ENCODE measurements at regions not wholly inside any gene's neighbourhood (a gene's known extent, or its start where the extent isn't known, plus 50 kb on each side); places are given as distances from the start of the nearest gene placed in this dataset.
"Not testable (repeated sequence)": the region's sequence is repeated elsewhere in the genome, so short reads cannot be mapped to it uniquely, and the experiment has no call there.

DNA sequence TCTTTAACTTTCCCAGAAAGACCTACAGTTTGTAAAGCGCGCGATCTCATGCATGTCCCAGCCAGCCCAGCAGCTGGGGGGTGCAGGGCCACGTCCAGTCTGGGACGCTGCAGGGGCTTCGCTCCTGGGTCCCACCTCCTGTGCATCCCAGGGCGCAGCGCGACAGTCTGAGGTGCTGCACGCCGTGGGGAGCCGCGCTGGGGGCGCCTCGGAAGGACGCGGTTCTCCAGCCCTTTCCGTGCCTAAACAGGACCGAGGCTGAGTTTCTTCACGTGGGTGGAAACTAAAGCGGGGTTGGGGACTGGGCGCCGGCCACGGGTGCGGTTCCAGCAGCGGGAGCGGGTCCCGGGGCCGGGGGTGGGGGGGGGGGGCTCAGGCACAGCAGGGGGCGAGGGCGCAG lies 221.4 kb downstream of the TP53TG3F start:
- not testable (repeated sequence) for H3K9me3 Mint-ChIP-seq; H3K4me3 Mint-ChIP-seq; H3K4me1 Mint-ChIP-seq; ATAC-seq; H3K36me3 Mint-ChIP-seq; DNase-seq (ENCODE audit: low spot score in 2 of 2); H3K27ac Mint-ChIP-seq

DNA sequence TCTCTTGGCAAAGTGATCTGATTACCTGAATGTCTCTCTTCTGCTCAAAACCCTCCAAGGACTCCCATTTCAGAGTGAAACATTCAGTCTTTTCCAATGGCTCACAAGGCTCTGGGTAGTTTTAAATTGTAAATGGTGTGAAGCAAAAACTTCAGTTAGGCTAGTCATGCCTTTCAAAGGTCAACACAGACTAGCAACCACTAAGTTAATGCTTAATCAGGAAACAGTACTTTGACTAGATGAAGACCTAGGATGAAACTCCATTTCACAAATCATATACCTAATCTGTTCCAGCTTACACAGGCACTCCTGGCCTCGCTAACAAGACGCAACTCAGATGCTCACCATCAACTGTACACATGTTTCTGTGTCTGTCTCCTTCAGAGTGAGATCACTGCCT lies 240.9 kb downstream of the TP53TG3F start:
- not testable (repeated sequence) for DNase-seq (ENCODE audit: low spot score in 2 of 2); H3K9me3 Mint-ChIP-seq; H3K27ac Mint-ChIP-seq; ATAC-seq; H3K4me3 Mint-ChIP-seq; H3K4me1 Mint-ChIP-seq; H3K36me3 Mint-ChIP-seq

DNA sequence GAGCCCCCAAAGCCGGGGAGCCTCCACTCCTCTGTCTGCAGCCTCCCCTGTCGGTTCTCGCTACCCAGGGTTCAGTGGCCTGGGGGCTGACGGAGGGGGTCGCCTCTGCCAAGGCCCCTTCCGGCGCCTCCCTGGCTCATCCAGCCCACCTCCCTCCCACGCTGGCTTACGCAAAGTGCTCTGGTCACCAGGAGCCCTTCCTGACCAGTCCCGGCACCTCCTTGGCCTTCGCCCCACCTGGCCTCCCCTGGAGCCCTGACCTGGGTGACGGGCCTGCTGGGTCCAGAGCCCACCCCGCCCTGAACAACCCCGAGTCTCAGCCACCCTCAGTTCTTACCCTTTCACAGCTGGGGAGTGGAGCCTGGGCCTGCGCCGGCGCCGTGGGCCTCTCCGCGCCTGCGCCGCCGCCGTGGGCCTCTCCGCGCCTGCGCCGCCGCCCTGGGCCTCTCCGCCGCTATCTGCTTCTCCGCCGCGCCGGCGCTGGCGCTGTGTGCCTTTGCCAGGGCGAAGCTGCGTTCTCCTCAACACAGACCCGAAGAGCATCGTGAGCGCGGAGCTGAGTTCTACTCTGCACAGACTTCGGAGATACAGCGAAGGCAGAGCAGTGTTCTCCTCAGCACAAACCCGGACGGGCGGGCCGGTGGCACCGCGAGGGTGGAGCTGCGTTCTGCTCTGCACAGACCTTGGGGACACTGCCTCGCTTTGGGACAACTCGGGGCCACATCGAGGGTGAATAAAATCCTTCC lies 247.6 kb downstream of the TP53TG3F start:
- H3K36me3 Mint-ChIP-seq; H3K27ac Mint-ChIP-seq; DNase-seq (ENCODE audit: low spot score in 2 of 2); H3K9me3 Mint-ChIP-seq; H3K4me1 Mint-ChIP-seq; ATAC-seq; H3K4me3 Mint-ChIP-seq: not testable (repeated sequence)

DNA sequence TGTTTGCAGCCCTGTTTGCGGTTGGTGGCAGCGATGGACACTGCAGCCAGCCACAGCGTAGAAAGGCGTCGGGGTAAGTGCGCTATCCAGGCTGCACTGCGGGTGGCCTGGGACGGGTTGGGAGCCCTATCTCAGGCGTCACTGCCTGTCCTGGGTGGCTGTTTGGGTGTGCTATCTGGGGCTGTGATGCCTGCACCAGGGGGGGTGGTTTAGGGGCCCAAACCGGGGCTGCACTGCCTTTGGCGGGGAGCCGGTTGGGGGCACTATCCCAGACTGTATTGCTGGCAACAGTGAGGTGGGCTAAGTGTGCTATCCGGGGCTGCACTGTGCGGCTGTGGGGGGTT lies 248.2 kb downstream of the TP53TG3F start:
- not testable (repeated sequence) for H3K36me3 Mint-ChIP-seq; H3K9me3 Mint-ChIP-seq; ATAC-seq; H3K4me3 Mint-ChIP-seq; H3K27ac Mint-ChIP-seq; DNase-seq (ENCODE audit: low spot score in 2 of 2); H3K4me1 Mint-ChIP-seq

DNA sequence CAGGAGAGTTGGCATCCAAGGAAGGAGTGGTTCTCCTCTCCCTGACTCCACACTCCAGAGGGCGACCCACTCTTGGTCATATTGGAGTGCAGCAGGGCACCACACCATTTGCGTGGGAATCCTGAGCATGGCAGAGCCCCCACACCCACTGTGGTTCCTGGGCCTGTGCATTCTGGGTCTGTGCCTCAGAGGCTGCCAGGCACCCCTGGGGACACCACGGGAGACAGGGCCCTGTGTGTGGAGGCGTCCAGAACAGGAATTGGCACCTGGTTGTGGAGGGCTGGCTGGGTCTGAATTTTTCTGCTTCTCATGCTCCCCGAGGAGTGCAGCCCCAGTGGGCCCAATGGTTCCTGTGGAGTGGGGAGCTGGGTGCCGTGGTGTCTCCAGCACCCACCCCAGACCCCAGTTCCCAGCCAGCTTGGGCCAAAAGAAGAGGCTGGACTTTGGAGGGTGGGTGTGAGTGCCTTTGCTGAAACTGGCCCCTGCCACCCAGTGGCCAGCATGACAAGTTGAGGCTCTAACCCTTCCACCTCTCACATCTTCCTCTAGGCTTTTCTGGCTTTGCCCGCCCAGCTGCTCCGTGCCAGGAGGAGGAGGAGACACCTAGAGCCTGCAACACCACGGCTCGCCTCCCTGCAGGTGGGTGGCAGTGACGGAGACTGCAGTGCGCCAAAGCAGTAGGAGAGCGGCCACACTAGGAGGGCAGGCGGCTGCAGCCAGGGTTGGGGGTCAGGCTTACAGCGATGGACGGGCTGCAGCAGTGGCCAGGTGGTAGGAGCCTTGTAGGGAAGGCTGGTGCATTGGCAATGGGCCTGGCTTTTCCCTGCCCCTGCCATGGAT lies 250.7 kb downstream of the TP53TG3F start:
- H3K4me1 Mint-ChIP-seq, H3K36me3 Mint-ChIP-seq, H3K4me3 Mint-ChIP-seq: not testable (repeated sequence)

DNA sequence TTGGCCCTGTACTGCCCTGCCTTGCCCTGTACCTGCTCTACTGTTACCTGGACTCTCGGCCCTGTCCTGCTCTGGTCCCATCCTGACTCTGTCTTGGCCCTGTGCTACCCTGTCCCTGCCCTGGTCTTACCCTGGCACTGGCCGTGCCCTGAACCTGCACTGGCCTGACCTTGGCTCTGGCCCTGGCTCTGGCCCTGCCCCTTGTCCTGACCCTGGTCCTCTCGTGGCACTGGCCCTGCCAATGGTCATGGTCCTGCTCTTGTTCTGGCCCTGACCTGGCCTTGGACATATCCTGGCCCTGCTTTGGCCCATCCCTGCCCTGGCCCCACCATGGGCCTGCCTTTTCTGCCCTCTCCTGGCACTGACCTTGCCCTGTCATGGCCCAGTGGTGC lies 251.3 kb downstream of the TP53TG3F start:
- H3K4me3 Mint-ChIP-seq; H3K27ac Mint-ChIP-seq; H3K36me3 Mint-ChIP-seq; H3K9me3 Mint-ChIP-seq; H3K4me1 Mint-ChIP-seq; DNase-seq (ENCODE audit: low spot score in 2 of 2); ATAC-seq: not testable (repeated sequence)

More for the DNA sequence above, 250.7 kb downstream of the TP53TG3F start:
- ATAC-seq; DNase-seq (ENCODE audit: low spot score in 2 of 2); H3K9me3 Mint-ChIP-seq; H3K27ac Mint-ChIP-seq: not testable (repeated sequence)

DNA sequence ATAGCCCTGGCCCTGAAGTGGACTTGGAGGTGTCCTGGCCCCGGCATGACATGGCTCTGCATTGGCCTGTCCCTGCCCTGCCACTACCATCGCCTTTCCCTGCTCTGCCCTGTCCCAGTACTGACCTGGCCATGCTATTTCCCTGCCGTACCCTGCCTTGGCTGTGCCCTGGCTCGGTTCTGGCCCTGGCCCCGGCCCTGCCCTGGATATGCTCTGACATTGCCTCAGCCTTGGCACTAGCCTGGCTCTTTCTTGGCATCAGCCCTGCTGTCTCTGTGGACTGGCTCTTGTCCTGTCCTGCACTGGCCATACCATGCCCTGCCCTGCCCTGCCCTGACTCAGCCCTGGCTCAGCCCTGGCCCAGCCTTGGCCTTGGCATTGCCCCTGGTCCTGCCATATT lies 252.2 kb downstream of the TP53TG3F start:
- not testable (repeated sequence) for H3K4me3 Mint-ChIP-seq; H3K9me3 Mint-ChIP-seq; ATAC-seq; H3K36me3 Mint-ChIP-seq; DNase-seq (ENCODE audit: low spot score in 2 of 2); H3K27ac Mint-ChIP-seq; H3K4me1 Mint-ChIP-seq

- H3K36me3 Mint-ChIP-seq; H3K27ac Mint-ChIP-seq; ATAC-seq; H3K4me3 Mint-ChIP-seq; DNase-seq (ENCODE audit: low spot score in 2 of 2); H3K9me3 Mint-ChIP-seq; H3K4me1 Mint-ChIP-seq: not testable (repeated sequence)
Observed at GRCh38 chr16:33712308-33712707, 252.9 kb downstream of the TP53TG3F start.

- not testable (repeated sequence) for H3K4me1 Mint-ChIP-seq; H3K9me3 Mint-ChIP-seq; ATAC-seq; H3K27ac Mint-ChIP-seq; H3K4me3 Mint-ChIP-seq; DNase-seq (ENCODE audit: low spot score in 2 of 2); H3K36me3 Mint-ChIP-seq
Observed at GRCh38 chr16:33712851-33713709, 253.7 kb downstream of the TP53TG3F start.

DNA sequence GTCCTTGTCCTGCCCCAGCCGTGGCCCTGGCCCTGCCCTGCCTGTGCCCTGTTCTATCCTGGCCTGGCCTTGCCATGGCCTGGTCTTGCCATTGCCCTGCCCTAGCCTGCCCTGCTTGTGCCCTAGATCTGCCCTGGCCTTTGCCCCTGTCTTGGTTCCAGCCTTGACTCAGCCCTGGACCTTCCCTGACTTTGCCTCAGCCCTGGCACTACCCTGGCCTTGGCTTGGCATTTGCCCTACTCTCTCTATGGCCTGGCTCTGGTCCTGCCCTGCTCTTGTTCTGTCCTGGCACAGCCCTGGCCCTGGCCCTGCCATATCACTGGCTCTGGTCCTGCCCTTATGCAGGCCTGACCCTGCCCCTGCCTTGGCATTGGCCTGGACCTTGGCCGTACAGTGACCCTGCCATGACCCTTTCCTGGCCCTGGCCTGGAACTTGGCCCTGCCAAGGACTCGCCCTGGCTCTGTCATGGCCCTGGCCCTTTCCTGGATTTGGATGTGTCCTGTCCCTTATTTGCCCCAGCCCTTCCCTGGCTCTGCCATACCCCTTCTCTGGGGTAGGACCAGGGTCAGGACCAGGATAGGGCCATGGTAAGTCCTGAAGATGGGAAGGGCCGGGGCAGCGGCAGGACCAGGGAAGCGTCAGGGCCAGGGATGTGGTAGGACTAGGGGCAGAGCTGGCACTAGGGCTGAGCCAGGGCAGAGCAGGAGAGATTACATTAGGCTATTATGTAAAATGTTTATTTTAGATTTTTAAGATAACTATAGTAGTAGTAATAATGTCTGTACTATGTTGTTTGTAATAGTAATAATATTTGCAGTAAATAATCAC lies 254.5 kb downstream of the TP53TG3F start:
- not testable (repeated sequence) for H3K36me3 Mint-ChIP-seq; H3K27ac Mint-ChIP-seq; ATAC-seq; H3K4me3 Mint-ChIP-seq; H3K9me3 Mint-ChIP-seq; DNase-seq (ENCODE audit: low spot score in 2 of 2); H3K4me1 Mint-ChIP-seq

DNA sequence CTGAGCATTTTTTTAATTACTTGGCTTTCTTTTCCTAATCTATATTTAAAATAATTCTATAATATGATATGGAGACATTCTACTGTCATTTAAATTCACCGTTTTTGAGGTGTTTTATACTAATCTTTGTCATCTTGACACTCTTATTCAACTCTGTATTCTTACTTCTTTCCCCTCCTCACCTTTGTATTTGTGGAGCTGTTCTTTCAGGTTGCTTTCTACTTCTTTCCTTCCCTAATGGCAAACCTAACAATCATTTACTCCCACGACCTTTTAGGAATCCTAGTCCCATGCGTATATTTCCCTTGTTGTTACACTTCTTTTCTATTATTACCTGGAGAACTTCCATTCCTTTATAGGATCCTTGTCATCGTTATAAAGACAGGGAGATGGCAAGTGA lies 271.8 kb downstream of the TP53TG3F start:
- H3K36me3 Mint-ChIP-seq; H3K9me3 Mint-ChIP-seq; H3K4me1 Mint-ChIP-seq; H3K27ac Mint-ChIP-seq; ATAC-seq; H3K4me3 Mint-ChIP-seq; DNase-seq (ENCODE audit: low spot score in 2 of 2): not testable (repeated sequence)

DNA sequence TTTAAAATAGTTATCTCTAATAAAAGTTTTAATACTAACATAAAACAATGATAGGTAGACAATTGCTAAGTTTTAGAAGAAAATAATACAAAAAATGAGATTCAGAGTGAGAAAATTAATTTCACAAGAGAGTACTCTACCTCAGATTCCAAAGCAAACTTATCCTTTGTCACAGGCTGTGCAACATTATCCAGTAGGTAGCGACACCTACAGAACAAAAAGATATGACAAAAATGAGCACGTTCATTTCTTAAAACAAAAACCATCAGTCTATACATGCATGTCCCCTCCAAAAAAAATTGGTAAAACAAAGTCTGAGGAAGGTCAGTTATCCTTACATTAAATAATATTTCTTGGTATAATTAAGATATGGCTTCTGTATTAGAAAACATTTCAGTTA lies 275.2 kb downstream of the TP53TG3F start:
- H3K9me3 Mint-ChIP-seq; H3K4me1 Mint-ChIP-seq; H3K36me3 Mint-ChIP-seq; DNase-seq (ENCODE audit: low spot score in 2 of 2); H3K27ac Mint-ChIP-seq; H3K4me3 Mint-ChIP-seq; ATAC-seq: not testable (repeated sequence)

- ATAC-seq; H3K36me3 Mint-ChIP-seq; H3K4me3 Mint-ChIP-seq; H3K9me3 Mint-ChIP-seq; H3K4me1 Mint-ChIP-seq; H3K27ac Mint-ChIP-seq; DNase-seq (ENCODE audit: low spot score in 2 of 2): not testable (repeated sequence)
Observed at GRCh38 chr16:33766869-33767765, 307.7 kb downstream of the TP53TG3F start.

DNA sequence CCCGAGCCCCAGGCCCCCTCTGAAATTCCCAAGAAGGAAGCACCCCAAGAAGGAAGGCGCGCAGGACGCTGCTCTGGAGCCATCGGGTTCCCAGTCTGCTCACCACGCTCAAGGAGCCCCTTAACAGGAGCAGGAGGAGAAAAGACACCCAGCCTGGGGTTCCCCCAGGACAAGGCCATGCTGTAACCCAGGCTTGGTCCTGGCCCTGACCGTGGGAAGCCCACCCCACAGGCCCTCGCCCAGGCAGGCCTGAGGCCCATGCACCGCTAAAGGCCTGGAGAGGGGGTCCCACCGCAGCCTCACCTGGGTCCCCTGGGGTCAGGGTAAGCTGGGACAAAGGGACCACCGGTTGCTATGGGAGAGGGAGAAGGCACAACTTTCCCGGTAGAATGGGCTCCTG lies 309.3 kb downstream of the TP53TG3F start:
- not testable (repeated sequence) for H3K36me3 Mint-ChIP-seq; DNase-seq (ENCODE audit: low spot score in 2 of 2); H3K4me3 Mint-ChIP-seq; H3K4me1 Mint-ChIP-seq; H3K27ac Mint-ChIP-seq; H3K9me3 Mint-ChIP-seq
- ATAC-seq = peak; percentile 26
